ENCODE measurements at regions not wholly inside any gene's neighbourhood (a gene's known extent, or its start where the extent isn't known, plus 50 kb on each side); places are given as distances from the start of the nearest gene placed in this dataset.
"Not testable (repeated sequence)": the region's sequence is repeated elsewhere in the genome, so short reads cannot be mapped to it uniquely, and the experiment has no call there.

GRCh38 chr2:131686164-131686893, 158.6 kb downstream of the CCDC74A start:
- H3K4me3 ChIP-seq (ENCODE audit: low read length); H2AFZ ChIP-seq (ENCODE audit: low read length); H3K9me2 ChIP-seq (replicated peaks; ENCODE audit: insufficient read depth, low read length); H3K4me1 ChIP-seq (ENCODE audit: low read length); H3K4me2 ChIP-seq (ENCODE audit: low read depth, low read length); H3K9ac ChIP-seq (ENCODE audit: low read length); H3K36me3 ChIP-seq (replicated peaks; ENCODE audit: insufficient read depth, low read length); DNase-seq; H3F3A ChIP-seq (ENCODE audit: insufficient read depth, low read length); H4K20me1 ChIP-seq (ENCODE audit: insufficient read depth, low read length); H3K27me3 ChIP-seq (replicated peaks; ENCODE audit: insufficient read depth, low read length); H3K9me3 ChIP-seq (replicated peaks; ENCODE audit: insufficient read depth, low read length); H3K27ac ChIP-seq (ENCODE audit: low read length): not testable (repeated sequence)
- H3K79me2 ChIP-seq (ENCODE audit: low read length), result peaks cover 28% of the 10 kb centered on the region

GRCh38 chr2:131686894-131687238, 159.2 kb downstream of the CCDC74A start:
- H3K4me3 ChIP-seq (ENCODE audit: low read length); H2AFZ ChIP-seq (ENCODE audit: low read length); H4K20me1 ChIP-seq (ENCODE audit: insufficient read depth, low read length); H3K27ac ChIP-seq (ENCODE audit: low read length); H3K27me3 ChIP-seq (replicated peaks; ENCODE audit: insufficient read depth, low read length); H3K9me2 ChIP-seq (replicated peaks; ENCODE audit: insufficient read depth, low read length); DNase-seq; H3K9me3 ChIP-seq (replicated peaks; ENCODE audit: insufficient read depth, low read length); H3K9ac ChIP-seq (ENCODE audit: low read length); H3K4me2 ChIP-seq (ENCODE audit: low read depth, low read length); H3K36me3 ChIP-seq (replicated peaks; ENCODE audit: insufficient read depth, low read length); H3F3A ChIP-seq (ENCODE audit: insufficient read depth, low read length); H3K4me1 ChIP-seq (ENCODE audit: low read length): not testable (repeated sequence)
- H3K79me2 ChIP-seq (ENCODE audit: low read length), result peaks cover 28% of the 10 kb centered on the region

- not testable (repeated sequence) for H3K9me3 ChIP-seq (replicated peaks; ENCODE audit: insufficient read depth, low read length); H3K9ac ChIP-seq (ENCODE audit: low read length); H3K27me3 ChIP-seq (replicated peaks; ENCODE audit: insufficient read depth, low read length); H2AFZ ChIP-seq (ENCODE audit: low read length); H3K4me2 ChIP-seq (ENCODE audit: low read depth, low read length); H3K4me3 ChIP-seq (ENCODE audit: low read length); H3K9me2 ChIP-seq (replicated peaks; ENCODE audit: insufficient read depth, low read length); H4K20me1 ChIP-seq (ENCODE audit: insufficient read depth, low read length); H3K36me3 ChIP-seq (replicated peaks; ENCODE audit: insufficient read depth, low read length); H3K4me1 ChIP-seq (ENCODE audit: low read length); DNase-seq; H3F3A ChIP-seq (ENCODE audit: insufficient read depth, low read length); H3K27ac ChIP-seq (ENCODE audit: low read length)
- peaks cover 15% of the 10 kb centered on the region for H3K79me2 ChIP-seq (ENCODE audit: low read length)
Measured at GRCh38 chr2:131689066-131689465, 161.4 kb downstream of the CCDC74A start.

GRCh38 chr2:131711268-131711667, 183.6 kb downstream of the CCDC74A start:
- not testable (repeated sequence) for DNase-seq; H3K4me3 ChIP-seq (ENCODE audit: low read length); H3K27me3 ChIP-seq (replicated peaks; ENCODE audit: insufficient read depth, low read length); H3K9me3 ChIP-seq (replicated peaks; ENCODE audit: insufficient read depth, low read length); H3K9ac ChIP-seq (ENCODE audit: low read length); H3K4me1 ChIP-seq (ENCODE audit: low read length); H3F3A ChIP-seq (ENCODE audit: insufficient read depth, low read length); H3K4me2 ChIP-seq (ENCODE audit: low read depth, low read length); H2AFZ ChIP-seq (ENCODE audit: low read length); H3K79me2 ChIP-seq (ENCODE audit: low read length); H3K27ac ChIP-seq (ENCODE audit: low read length); H4K20me1 ChIP-seq (ENCODE audit: insufficient read depth, low read length); H3K36me3 ChIP-seq (replicated peaks; ENCODE audit: insufficient read depth, low read length); H3K9me2 ChIP-seq (replicated peaks; ENCODE audit: insufficient read depth, low read length)

DNA sequence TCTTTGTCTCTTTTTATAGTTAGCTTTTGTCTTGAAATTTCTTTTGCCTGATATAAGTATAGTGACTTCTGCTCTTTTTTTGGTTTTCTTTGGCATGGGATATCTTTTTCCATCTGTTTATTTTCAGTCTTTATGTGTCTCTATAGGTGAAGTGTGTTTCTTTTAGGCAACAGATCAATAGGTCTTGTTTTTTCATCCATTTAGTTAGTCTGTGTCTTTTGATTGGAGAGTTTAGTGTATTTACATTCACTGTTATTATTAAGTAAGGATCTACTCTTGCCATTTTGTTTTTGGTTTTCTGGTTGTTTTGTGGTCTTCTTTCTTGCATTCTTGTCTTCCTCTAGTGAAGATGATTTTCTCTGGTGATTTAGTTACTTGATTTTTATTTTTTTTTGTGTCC, 190.2 kb downstream of the CCDC74A start:
- H3K4me1 ChIP-seq (ENCODE audit: low read length); H3F3A ChIP-seq (ENCODE audit: insufficient read depth, low read length); H4K20me1 ChIP-seq (ENCODE audit: insufficient read depth, low read length); H3K79me2 ChIP-seq (ENCODE audit: low read length); H3K27me3 ChIP-seq (replicated peaks; ENCODE audit: insufficient read depth, low read length); H3K4me2 ChIP-seq (ENCODE audit: low read depth, low read length); DNase-seq; H3K9ac ChIP-seq (ENCODE audit: low read length); H3K9me3 ChIP-seq (replicated peaks; ENCODE audit: insufficient read depth, low read length); H3K27ac ChIP-seq (ENCODE audit: low read length); H2AFZ ChIP-seq (ENCODE audit: low read length); H3K9me2 ChIP-seq (replicated peaks; ENCODE audit: insufficient read depth, low read length); H3K4me3 ChIP-seq (ENCODE audit: low read length); H3K36me3 ChIP-seq (replicated peaks; ENCODE audit: insufficient read depth, low read length): not testable (repeated sequence)

DNA sequence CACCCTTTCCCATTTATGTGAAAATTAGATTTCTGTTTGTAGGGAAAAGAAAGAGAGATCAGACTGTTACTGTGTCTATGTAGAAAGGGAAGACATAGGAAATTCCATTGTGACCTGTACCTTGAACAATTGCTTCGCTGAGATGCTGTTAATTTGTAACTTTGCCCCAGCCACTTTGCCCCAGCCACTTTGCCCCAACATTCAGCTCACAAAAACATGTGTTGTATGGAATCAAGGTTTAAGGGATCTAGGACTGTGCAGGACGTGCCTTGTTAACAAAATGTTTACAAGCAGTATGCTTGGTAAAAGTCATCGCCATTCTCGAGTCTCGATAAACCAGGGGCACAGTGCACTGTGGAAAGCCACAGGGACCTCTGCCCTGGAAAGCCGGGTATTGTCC, 193.5 kb downstream of the CCDC74A start:
- H2AFZ ChIP-seq (ENCODE audit: low read length); H3K27me3 ChIP-seq (replicated peaks; ENCODE audit: insufficient read depth, low read length); H3K4me1 ChIP-seq (ENCODE audit: low read length); H3K79me2 ChIP-seq (ENCODE audit: low read length); H3K4me2 ChIP-seq (ENCODE audit: low read depth, low read length); DNase-seq; H3K9ac ChIP-seq (ENCODE audit: low read length); H3K36me3 ChIP-seq (replicated peaks; ENCODE audit: insufficient read depth, low read length); H3K9me2 ChIP-seq (replicated peaks; ENCODE audit: insufficient read depth, low read length); H3K27ac ChIP-seq (ENCODE audit: low read length); H4K20me1 ChIP-seq (ENCODE audit: insufficient read depth, low read length); H3F3A ChIP-seq (ENCODE audit: insufficient read depth, low read length); H3K4me3 ChIP-seq (ENCODE audit: low read length); H3K9me3 ChIP-seq (replicated peaks; ENCODE audit: insufficient read depth, low read length): not testable (repeated sequence)

DNA sequence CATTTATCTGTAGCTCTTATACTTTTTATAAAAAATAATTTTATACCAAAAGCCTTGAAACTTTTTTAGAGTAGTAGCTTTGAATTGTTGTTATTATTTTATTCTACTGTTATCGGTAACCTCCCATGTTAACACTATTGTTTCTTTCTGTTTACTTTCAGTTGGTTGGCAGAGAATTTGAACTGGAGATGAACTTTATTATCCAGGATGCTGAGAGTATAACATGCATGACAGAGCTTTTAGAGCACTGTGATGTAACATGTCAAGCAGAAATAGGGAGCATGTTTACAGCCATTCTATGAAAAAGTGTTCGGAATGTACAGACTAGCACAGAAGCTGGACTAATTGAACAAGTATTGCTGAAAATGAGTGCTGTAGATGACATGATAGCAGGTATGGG, 194.6 kb downstream of the CCDC74A start:
- not testable (repeated sequence) for H3K4me3 ChIP-seq (ENCODE audit: low read length); H2AFZ ChIP-seq (ENCODE audit: low read length); H3K36me3 ChIP-seq (replicated peaks; ENCODE audit: insufficient read depth, low read length); H3K4me2 ChIP-seq (ENCODE audit: low read depth, low read length); H3K9me3 ChIP-seq (replicated peaks; ENCODE audit: insufficient read depth, low read length); H3K9me2 ChIP-seq (replicated peaks; ENCODE audit: insufficient read depth, low read length); H3K27ac ChIP-seq (ENCODE audit: low read length); H3K79me2 ChIP-seq (ENCODE audit: low read length); H3K4me1 ChIP-seq (ENCODE audit: low read length); H3K27me3 ChIP-seq (replicated peaks; ENCODE audit: insufficient read depth, low read length); H3F3A ChIP-seq (ENCODE audit: insufficient read depth, low read length); H4K20me1 ChIP-seq (ENCODE audit: insufficient read depth, low read length); H3K9ac ChIP-seq (ENCODE audit: low read length); DNase-seq

Data from MM.1S (cell line).